ENCODE measurements at regions not wholly inside any gene's neighbourhood (a gene's known extent, or its start where the extent isn't known, plus 50 kb on each side); places are given as distances from the start of the nearest gene placed in this dataset.

DNA sequence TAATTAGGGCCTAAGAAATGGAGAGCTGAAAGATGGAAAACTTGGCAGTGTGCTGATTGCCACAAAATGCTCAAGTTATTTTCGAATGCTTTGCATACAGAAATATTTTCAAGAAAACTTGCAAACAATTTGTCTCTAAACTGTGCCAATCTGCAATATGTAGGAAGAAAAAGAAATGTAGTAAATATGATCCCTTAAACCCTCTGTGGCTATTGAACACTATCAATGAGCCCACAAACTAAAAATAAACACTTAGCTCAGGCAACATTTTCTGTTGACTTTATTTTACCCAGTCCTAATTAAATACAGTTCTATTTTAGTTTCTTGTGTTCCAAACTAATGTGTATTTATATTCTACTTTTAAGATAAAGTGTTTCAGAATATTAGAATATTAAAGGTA lies 342.1 kb downstream of the SEMA3D start:
- TF ChIP-seq, protein P1, sequence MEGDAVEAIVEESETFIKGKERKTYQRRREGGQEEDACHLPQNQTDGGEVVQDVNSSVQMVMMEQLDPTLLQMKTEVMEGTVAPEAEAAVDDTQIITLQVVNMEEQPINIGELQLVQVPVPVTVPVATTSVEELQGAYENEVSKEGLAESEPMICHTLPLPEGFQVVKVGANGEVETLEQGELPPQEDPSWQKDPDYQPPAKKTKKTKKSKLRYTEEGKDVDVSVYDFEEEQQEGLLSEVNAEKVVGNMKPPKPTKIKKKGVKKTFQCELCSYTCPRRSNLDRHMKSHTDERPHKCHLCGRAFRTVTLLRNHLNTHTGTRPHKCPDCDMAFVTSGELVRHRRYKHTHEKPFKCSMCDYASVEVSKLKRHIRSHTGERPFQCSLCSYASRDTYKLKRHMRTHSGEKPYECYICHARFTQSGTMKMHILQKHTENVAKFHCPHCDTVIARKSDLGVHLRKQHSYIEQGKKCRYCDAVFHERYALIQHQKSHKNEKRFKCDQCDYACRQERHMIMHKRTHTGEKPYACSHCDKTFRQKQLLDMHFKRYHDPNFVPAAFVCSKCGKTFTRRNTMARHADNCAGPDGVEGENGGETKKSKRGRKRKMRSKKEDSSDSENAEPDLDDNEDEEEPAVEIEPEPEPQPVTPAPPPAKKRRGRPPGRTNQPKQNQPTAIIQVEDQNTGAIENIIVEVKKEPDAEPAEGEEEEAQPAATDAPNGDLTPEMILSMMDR (conservative IDR thresholded peaks at IDR 0.05; ENCODE audit: low read length) = no peak
- no peak for TF ChIP-seq EZH2phosphoT487 (IDR thresholded peaks at IDR 0.05; ENCODE audit: borderline replicate concordance, low read depth, low read length)
